K562 (cell line): ENCODE measurements at regions not wholly inside any gene's neighbourhood (a gene's known extent, or its start where the extent isn't known, plus 50 kb on each side); places are given as distances from the start of the nearest gene placed in this dataset.

ENCODE experiments used
- ATAC-seq: fragments of 200-7000 bp; cut with Tn5 transposase; 3 replicates; pipeline ENCODE4 v1.9.1; 2020; ENCODE audit warnings: moderate library complexity
- BruUV-seq: library from RNA; stranded (reverse); fragments of 400-500 nt; replicated peaks from 2 replicates; lab custom pipeline; 2021; lab: Mats Ljungman, UMichigan
- CTCF ChIA-PET: fragments of 300-600 bp; formaldehyde crosslinking; extraction: SDS; loops from one replicate; lab custom pipeline; 2021; ENCODE audit warnings: low intra/inter-chr PET ratio; lab: Yijun Ruan, JAX
- POLR2A ChIA-PET: fragments of 300-600, 350-650 bp; sonication (Branson Sonifier 250); formaldehyde crosslinking; extraction: SDS; loops from one replicate; lab custom pipeline; 2021; ENCODE audit warnings: antibody characterized with exemption, inconsistent platforms; lab: Yijun Ruan, JAX
- DNase-seq, 4 experiments: peaks; one replicate each; pipeline versions ENCODE4 v3.0.0 to v3.0.0-alpha.2; 2011 to 2018; ENCODE audit warnings: low spot score in 3 of 4, mixed read lengths in 3 of 4; ENCODE audit errors: extremely low read depth in 1 of 4
- FAIRE-seq: peaks from 2 replicates; lab custom pipeline; 2011; peaks lifted over from hg19 to GRCh38; lab: Jason Lieb, UNC
- H2AFZ ChIP-seq: 2 replicates; pipeline ENCODE4 v1.6.0; 2011; ENCODE audit warnings: low read depth, low read length, control low read depth, inconsistent platforms
- H3K27ac ChIP-seq: fragments of 200-600 bp; 3 replicates; pipeline ENCODE4 v1.8.0; 2011; ENCODE audit warnings: low read depth, mild to moderate bottlenecking, control low read depth, inconsistent platforms, low read length, moderate library complexity, mixed read lengths; ENCODE audit errors: extremely low read depth
- H3K27me3 ChIP-seq, 2 experiments: fragments of 300-600 bp in 1 of 2; 2 replicates in 1 of 2; 3 replicates in 1 of 2; pipeline versions ENCODE4 v1.6.0 to v1.8.0; 2011; ENCODE audit warnings: inconsistent platforms in 2 of 2, low read length in 2 of 2, mild to moderate bottlenecking in 1 of 2, mixed read lengths in 1 of 2, moderate library complexity in 1 of 2; ENCODE audit not compliant: control insufficient read depth in 2 of 2, insufficient read depth in 2 of 2
- H3K36me3 ChIP-seq: fragments of 300-600 bp; 3 replicates; pipeline ENCODE4 v1.8.0; 2011; ENCODE audit warnings: mild to moderate bottlenecking, low read length, inconsistent platforms; ENCODE audit not compliant: control insufficient read depth, insufficient read depth
- H3K4me1 ChIP-seq, 2 experiments: fragments of 200-600 bp in 1 of 2; replicated peaks in 1 of 2; 2 replicates in 1 of 2; 3 replicates in 1 of 2; pipeline versions ENCODE4 v1.5.1 to v1.8.0; 2011; ENCODE audit warnings: inconsistent platforms in 2 of 2, low read length in 2 of 2, mild to moderate bottlenecking in 1 of 2, mixed read lengths in 1 of 2, moderate library complexity in 1 of 2; ENCODE audit not compliant: control insufficient read depth in 2 of 2, insufficient read depth in 2 of 2
- H3K4me2 ChIP-seq: 2 replicates; pipeline ENCODE4 v1.6.1; 2011; ENCODE audit warnings: low read length, control low read depth, inconsistent platforms, mixed read lengths; ENCODE audit not compliant: insufficient read depth
- H3K4me3 ChIP-seq: fragments of 200-600 bp; sonication (generic), shearing (Covaris generic); 2 replicates; pipeline ENCODE4 v1.5.1; 2016; ENCODE audit warnings: control low read depth, inconsistent platforms
- H3K79me2 ChIP-seq: fragments of 200-600 bp; 3 replicates; pipeline ENCODE4 v1.8.0; 2011; ENCODE audit warnings: low read length, inconsistent platforms; ENCODE audit not compliant: control insufficient read depth, insufficient read depth
- H3K9ac ChIP-seq, 2 experiments: 2 replicates each; pipeline versions ENCODE4 v1.6.0 to v1.6.1; 2011; ENCODE audit warnings: low read depth in 2 of 2, low read length in 2 of 2, control low read depth in 1 of 2, inconsistent platforms in 1 of 2, mild to moderate bottlenecking in 1 of 2, mixed read lengths in 1 of 2; ENCODE audit not compliant: insufficient read depth in 1 of 2
- H3K9me1 ChIP-seq: one replicate; pipeline ENCODE4 v1.6.0; 2011; ENCODE audit warnings: inconsistent platforms, mild to moderate bottlenecking, low read length, moderate library complexity; ENCODE audit not compliant: control insufficient read depth, insufficient read depth
- H3K9me3 ChIP-seq: replicated peaks from 2 replicates; pipeline ENCODE4 v1.5.1; 2011; ENCODE audit warnings: low read depth, low read length, inconsistent platforms; ENCODE audit not compliant: control insufficient read depth, insufficient read depth
- H4K20me1 ChIP-seq: replicated peaks from 2 replicates; pipeline ENCODE4 v1.6.1; 2011; ENCODE audit warnings: low read length, inconsistent platforms, mixed read lengths; ENCODE audit not compliant: control insufficient read depth, insufficient read depth
- ATF6 ChIP-seq: sonication (generic); formaldehyde crosslinking; IDR thresholded peaks from 2 replicates; pipeline ENCODE4 v1.4.0; 2020; ENCODE audit warnings: mild to moderate bottlenecking, missing genetic modification reagents
- FOXA3 ChIP-seq, 2 experiments: fragments of 450-650 bp in 1 of 2; sonication (generic) in 1 of 2; formaldehyde crosslinking; IDR thresholded peaks in 1 of 2; conservative IDR thresholded peaks in 1 of 2; 2 replicates each; pipeline versions ENCODE4 v1.4.0 to v1.8.0; 2020 to 2022; ENCODE audit warnings: mild to moderate bottlenecking in 2 of 2, missing genetic modification reagents in 1 of 2
- LCOR ChIP-seq: sonication (generic); formaldehyde crosslinking; IDR thresholded peaks from 2 replicates; pipeline ENCODE4 v1.8.0; 2022; ENCODE audit warnings: mild to moderate bottlenecking, missing genetic modification reagents
- RCOR1 ChIP-seq, 2 experiments: IDR thresholded peaks; 2 replicates each; pipeline ENCODE4 v1.6.1; 2012; ENCODE audit warnings: low read depth in 2 of 2, low read length in 2 of 2, borderline replicate concordance in 1 of 2, improper control_type of control experiment in 1 of 2
- SRSF3 ChIP-seq: fragments of 200-400 bp; formaldehyde crosslinking; IDR thresholded peaks from 2 replicates; pipeline ENCODE4 v1.6.1; 2016; ENCODE audit warnings: mild to moderate bottlenecking, low read length, moderate library complexity; ENCODE audit not compliant: insufficient read depth
- YBX1 ChIP-seq: fragments of 450-650 bp; IDR thresholded peaks from 2 replicates; pipeline ENCODE4 v1.7.1; 2016; ENCODE audit warnings: mild to moderate bottlenecking
- ZFP30 ChIP-seq: fragments of 250-450 bp; sonication (Bioruptor Pico); IDR thresholded peaks from 2 replicates; pipeline ENCODE4 v1.8.0; 2022; ENCODE audit warnings: moderate library complexity, mild to moderate bottlenecking, inconsistent platforms, borderline replicate concordance
- ZNF324 ChIP-seq: fragments of 250-450 bp; sonication (Bioruptor Pico); IDR thresholded peaks from 2 replicates; pipeline ENCODE4 v1.4.0; 2020; ENCODE audit warnings: mild to moderate bottlenecking
- WGBS: fragments of 100-300 bp; shearing (Covaris generic); methylation state at CpG from one replicate; pipeline ENCODE4 v1.1.6; 2016; ENCODE audit warnings: low coverage, mixed read lengths; ENCODE audit not compliant: insufficient coverage; ENCODE audit errors: missing lambda C conversion rate; 5-methylcytosine and 5-hydroxymethylcytosine counted together
- in situ Hi-C: fragments of 300-500 bp; cut with MboI; formaldehyde crosslinking; loops from 4 replicates; pipeline ENCODE4 v1.15.0; 2018; ENCODE audit warnings: inconsistent platforms, mixed read lengths
- intact Hi-C: fragments of 100-400 bp; cut with micrococcal nuclease; formaldehyde crosslinking; loops from 2 replicates; pipeline ENCODE4 v1.14.2; 2022

- Histone ChIP-seq H3K4me2 (no peak overlapping the region), H3K9me3 (no peaks in the 10 kb centered on the region), H3K79me2 (no peaks in the 10 kb centered on the region), H4K20me1 (no peaks in the 10 kb centered on the region), H3K9me1 (no peaks in the 10 kb centered on the region), H3K27ac (no peak overlapping the region), H2AFZ (no peak overlapping the region), H3K9ac (no peak overlapping the region), H3K27me3 (no peaks in the 10 kb centered on the region), H3K4me1 (no peaks in the 10 kb centered on the region), H3K36me3 (no peaks in the 10 kb centered on the region), H3K4me3 (no peak overlapping the region)
- DNase-seq (no peak), FAIRE-seq (no peak), ATAC-seq (no peak)
- ChIA-PET POLR2A (no interaction called here), CTCF (interaction anchor here (0.5 to 0.6 kb wide), 2 partner anchors 115 to 229 kb away, joined by 3 to 4 read pairs; no protein-coding TSS in a partner anchor)
- in situ Hi-C loops (no loop called here), intact Hi-C loops (no loop called here)
- no TSS peak for BruUV-seq
- 0% methylated on average over 1 of the region's 1 CpG for WGBS
- TF ChIP-seq ZFP30 (CRISPR knock-in tag) (no peak), SRSF3 (no peak), LCOR (CRISPR knock-in tag) (no peak), YBX1 (no peak)
These were observed 171.8 kb downstream of the DACT1 start for GRCh38 chr14:58809520-58809919.

- no peak for FAIRE-seq
- Histone ChIP-seq H3K4me2 (no peak overlapping the region), H3K4me1 (no peaks in the 10 kb centered on the region), H3K9ac (no peak overlapping the region), H3K27me3 (no peaks in the 10 kb centered on the region), H3K9me3 (no peaks in the 10 kb centered on the region), H3K4me3 (no peak overlapping the region), H2AFZ (no peak overlapping the region), H3K79me2 (no peaks in the 10 kb centered on the region), H3K9me1 (no peaks in the 10 kb centered on the region), H3K36me3 (no peaks in the 10 kb centered on the region), H3K27ac (no peak overlapping the region), H4K20me1 (no peaks in the 10 kb centered on the region)
- WGBS: 2% methylated on average over 3 of the region's 3 CpGs
- POLR2A ChIA-PET: no interaction called here
- intact Hi-C loops (no loop called here), in situ Hi-C loops (no loop called here)
- CTCF ChIA-PET: no interaction called here
- no peak for ATAC-seq
- BruUV-seq: no TSS peak
- no peak for DNase-seq
- TF ChIP-seq FOXA3 (CRISPR knock-in tag; conservative IDR thresholded peaks at IDR 0.05 in 1 of 2, IDR thresholded peaks at IDR 0.05 in 1 of 2) (no peak), ZNF324 (CRISPR knock-in tag) (no peak), ATF6 (CRISPR knock-in tag) (no peak), RCOR1 (IDR thresholded peaks at IDR 0.05; ENCODE audit: borderline replicate concordance in 1 of 2, low read depth in 2 of 2, low read length in 2 of 2) (no peak)
These were observed 174.5 kb downstream of the DACT1 start for GRCh38 chr14:58812050-58812910.
